Kidney (tissue), 13 donors: ENCODE measurements at regions not wholly inside any gene's neighbourhood (a gene's known extent, or its start where the extent isn't known, plus 50 kb on each side); places are given as distances from the start of the nearest gene placed in this dataset.

ENCODE experiments used
- DNase-seq, 5 donors: peaks; one replicate each; pipeline ENCODE4 v3.0.0-alpha.2; 2013 to 2020
- FAIRE-seq: peaks from 2 replicates; lab custom pipeline; 2012; peaks lifted over from hg19 to GRCh38; lab: Jason Lieb, UNC
- H3K27ac ChIP-seq, 2 donors: one replicate each; pipeline ENCODE4 v1.7.0; 2013; ENCODE audit warnings: low read depth in 2 of 2, low read length in 2 of 2, inconsistent platforms in 1 of 2
- H3K27me3 ChIP-seq: one replicate; pipeline ENCODE4 v1.7.1; 2013; ENCODE audit warnings: low read length, inconsistent platforms; ENCODE audit not compliant: control insufficient read depth, insufficient read depth
- H3K36me3 ChIP-seq, 3 donors: one replicate each; pipeline versions ENCODE4 v1.7.0 to v1.7.1; 2013; ENCODE audit warnings: low read length in 3 of 3, control low read depth in 1 of 3, inconsistent platforms in 1 of 3; ENCODE audit not compliant: insufficient read depth in 3 of 3, control insufficient read depth in 2 of 3
- H3K4me1 ChIP-seq, 3 donors: one replicate each; pipeline versions ENCODE4 v1.7.0 to v1.7.1; 2013; ENCODE audit warnings: low read length in 3 of 3, inconsistent platforms in 1 of 3, low read depth in 1 of 3; ENCODE audit not compliant: control insufficient read depth in 2 of 3, insufficient read depth in 2 of 3
- H3K4me3 ChIP-seq, 3 donors: one replicate each; pipeline versions ENCODE4 v1.7.0 to v1.8.1; 2013; ENCODE audit warnings: low read length in 3 of 3, control low read depth in 1 of 3, inconsistent platforms in 1 of 3
- H3K9ac ChIP-seq, 3 donors: one replicate each; pipeline versions ENCODE4 v1.7.0 to v1.7.1; 2013; ENCODE audit warnings: low read length in 3 of 3, control low read depth in 1 of 3, inconsistent platforms in 1 of 3
- H3K9me3 ChIP-seq, 3 donors: one replicate each; pipeline versions ENCODE4 v1.7.0 to v1.7.1; 2013; ENCODE audit warnings: low read length in 3 of 3, control low read depth in 1 of 3, inconsistent platforms in 1 of 3; ENCODE audit not compliant: control insufficient read depth in 2 of 3, insufficient read depth in 1 of 3
- CTCF ChIP-seq: IDR thresholded peaks from 3 replicates; pipeline ENCODE4 v1.5.1; 2012; ENCODE audit warnings: mild to moderate bottlenecking, moderate library complexity, borderline replicate concordance; ENCODE audit not compliant: insufficient read depth; ENCODE audit errors: extremely low read depth
- intact Hi-C: fragments of 100-400 bp; cut with DNase I; formaldehyde crosslinking; loops from one replicate; pipeline ENCODE4 v1.11.1; 2022
- donor health status: control.
- donor health status: control.
- donor health status: control.
- donor health status: control.
- donor health status: control.
- donor health status: DM: yes; HTN: yes; CAD: no.
- donor health status: Normal renal cell carcinoma (clear cell type).

DNA sequence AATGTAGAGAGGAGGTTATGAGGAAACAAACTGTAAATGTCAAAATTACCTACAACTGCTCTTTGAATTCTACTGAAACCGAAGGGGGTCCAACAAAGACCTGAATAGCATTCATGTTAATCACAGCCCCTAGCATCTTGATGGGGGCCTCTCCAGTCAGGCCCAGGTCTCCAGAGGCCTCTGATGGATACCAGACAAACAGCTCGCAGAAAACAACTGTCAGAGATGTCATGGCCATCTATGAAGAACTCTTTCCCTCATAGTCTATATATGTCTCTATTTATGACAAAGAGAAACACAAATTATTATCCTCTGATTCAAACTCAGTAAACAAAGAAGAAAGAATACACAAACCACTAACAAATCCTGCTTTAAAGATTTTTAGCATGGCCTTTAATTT, 432.6 kb downstream of the CAAP1 start:
- H3K4me1 ChIP-seq = no peaks in the 10 kb centered on the region
- no peak overlapping the region for H3K4me3 ChIP-seq
- DNase-seq (no peak), FAIRE-seq (no peak)
- TF ChIP-seq CTCF = no peak
- no peak overlapping the region for H3K27ac ChIP-seq
- no peaks in the 10 kb centered on the region for H3K27me3 ChIP-seq
- no peaks in the 10 kb centered on the region for H3K36me3 ChIP-seq
- intact Hi-C loops = no loop called here
- H3K9me3 ChIP-seq = no peaks in the 10 kb centered on the region
- H3K9ac ChIP-seq = no peak overlapping the region

- intact Hi-C loops = no loop called here
- no peaks in the 10 kb centered on the region for H3K27me3 ChIP-seq
- H3K9ac ChIP-seq = no peak overlapping the region
- no peaks in the 10 kb centered on the region for H3K36me3 ChIP-seq
- DNase-seq (no peak), FAIRE-seq (no peak)
- H3K9me3 ChIP-seq = no peaks in the 10 kb centered on the region
- H3K4me3 ChIP-seq = no peak overlapping the region
- no peak overlapping the region for H3K27ac ChIP-seq
- no peaks in the 10 kb centered on the region for H3K4me1 ChIP-seq
- no peak for TF ChIP-seq CTCF
These were observed 434.5 kb downstream of the CAAP1 start for GRCh38 chr9:26458054-26458453.

DNA sequence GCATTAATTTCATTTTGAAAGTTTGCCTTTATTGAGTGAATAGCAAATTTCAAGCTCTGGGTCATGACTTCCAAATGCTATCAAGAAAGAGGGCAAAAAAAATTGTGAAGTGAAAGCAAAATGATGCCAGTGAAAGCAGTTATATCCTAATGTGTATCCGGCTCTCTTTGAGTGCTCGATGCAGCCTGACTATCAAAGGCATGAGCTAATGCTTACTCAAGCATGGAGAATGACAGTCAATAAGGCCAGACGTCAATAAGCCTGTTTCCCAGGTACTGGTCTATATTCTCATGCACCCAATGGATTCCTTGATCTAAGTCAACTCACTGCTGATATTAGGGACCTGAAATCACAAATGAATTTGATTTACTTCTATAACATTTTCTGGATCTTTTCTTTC, 435.5 kb downstream of the CAAP1 start:
- Histone ChIP-seq H3K4me3 (no peak overlapping the region), H3K36me3 (no peaks in the 10 kb centered on the region), H3K27me3 (no peaks in the 10 kb centered on the region), H3K9me3 (no peaks in the 10 kb centered on the region), H3K27ac (no peak overlapping the region), H3K4me1 (no peaks in the 10 kb centered on the region), H3K9ac (no peak overlapping the region)
- FAIRE-seq = no peak
- intact Hi-C loops = no loop called here
- DNase-seq = no peak
- no peak for TF ChIP-seq CTCF

DNA sequence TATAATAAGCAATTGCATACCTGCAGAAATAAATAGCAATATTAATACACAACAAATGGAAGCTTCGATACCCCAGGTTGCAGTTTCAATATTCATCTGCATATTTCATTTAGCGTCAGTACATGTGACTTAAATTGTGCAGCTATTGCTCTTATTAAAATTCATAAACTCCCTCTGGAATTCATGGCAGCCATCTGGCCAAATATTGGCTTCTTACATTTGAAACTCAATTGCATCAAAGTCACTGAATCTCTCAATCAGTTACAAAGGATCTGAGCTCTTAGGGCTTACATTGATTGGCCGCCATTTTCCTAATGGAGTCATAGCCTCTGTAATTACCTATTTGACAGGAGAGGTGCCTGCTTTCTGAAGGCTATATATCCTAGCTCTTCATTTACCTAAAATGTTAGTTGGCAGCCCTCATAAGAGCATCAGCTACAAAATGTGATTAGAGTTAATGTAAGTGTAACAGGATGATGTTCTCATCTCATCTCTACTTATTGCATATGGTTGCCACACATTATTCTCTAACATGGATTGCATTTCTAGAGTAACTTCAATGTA, 453.5 kb downstream of the CAAP1 start:
- no peaks in the 10 kb centered on the region for H3K36me3 ChIP-seq
- H3K27me3 ChIP-seq = no peaks in the 10 kb centered on the region
- H3K9ac ChIP-seq = no peak overlapping the region
- no peak overlapping the region for H3K27ac ChIP-seq
- no peak overlapping the region for H3K4me3 ChIP-seq
- H3K4me1 ChIP-seq = no peaks in the 10 kb centered on the region
- H3K9me3 ChIP-seq = no peaks in the 10 kb centered on the region
- TF ChIP-seq CTCF = no peak
- no peak for FAIRE-seq
- no peak for DNase-seq
- intact Hi-C loops = no loop called here
